ENCODE measurements at regions not wholly inside any gene's neighbourhood (a gene's known extent, or its start where the extent isn't known, plus 50 kb on each side); places are given as distances from the start of the nearest gene placed in this dataset.

DNA sequence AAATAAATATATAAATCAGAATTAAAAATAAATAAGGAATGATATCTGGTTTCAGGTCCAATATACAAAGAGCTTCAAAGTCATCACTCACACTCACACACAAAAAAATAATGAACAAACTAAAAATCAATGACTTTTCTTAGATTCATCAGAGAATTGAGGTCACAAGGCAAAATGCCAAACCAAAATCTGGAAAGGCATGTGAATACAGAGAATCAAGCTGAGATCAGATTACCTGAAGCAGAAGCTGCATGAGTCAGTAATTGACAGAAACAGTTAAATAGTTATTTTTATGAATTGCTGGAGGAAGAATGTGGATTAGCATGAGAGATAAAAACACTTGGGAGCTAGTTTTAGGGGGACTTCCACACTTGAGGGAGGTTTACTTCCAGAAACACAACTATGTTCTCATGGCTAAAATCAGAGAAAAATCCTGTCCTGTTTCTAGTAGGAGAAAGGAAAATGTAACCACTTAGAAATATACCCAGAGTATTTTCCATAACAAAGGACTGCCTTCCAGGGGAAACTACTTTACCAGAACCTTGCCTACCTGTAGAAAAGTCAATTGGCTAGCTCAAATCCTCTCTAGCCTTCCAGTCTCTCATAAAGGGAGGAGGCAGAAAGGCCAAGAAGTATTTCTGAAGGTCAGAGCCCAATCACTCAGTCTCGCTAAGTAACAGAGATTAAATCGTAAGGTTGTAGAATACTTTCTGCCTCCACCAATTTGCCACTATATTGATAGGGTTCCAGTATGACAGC lies 536.6 kb upstream of the NR5A2 start:
- TF ChIP-seq, protein P1, sequence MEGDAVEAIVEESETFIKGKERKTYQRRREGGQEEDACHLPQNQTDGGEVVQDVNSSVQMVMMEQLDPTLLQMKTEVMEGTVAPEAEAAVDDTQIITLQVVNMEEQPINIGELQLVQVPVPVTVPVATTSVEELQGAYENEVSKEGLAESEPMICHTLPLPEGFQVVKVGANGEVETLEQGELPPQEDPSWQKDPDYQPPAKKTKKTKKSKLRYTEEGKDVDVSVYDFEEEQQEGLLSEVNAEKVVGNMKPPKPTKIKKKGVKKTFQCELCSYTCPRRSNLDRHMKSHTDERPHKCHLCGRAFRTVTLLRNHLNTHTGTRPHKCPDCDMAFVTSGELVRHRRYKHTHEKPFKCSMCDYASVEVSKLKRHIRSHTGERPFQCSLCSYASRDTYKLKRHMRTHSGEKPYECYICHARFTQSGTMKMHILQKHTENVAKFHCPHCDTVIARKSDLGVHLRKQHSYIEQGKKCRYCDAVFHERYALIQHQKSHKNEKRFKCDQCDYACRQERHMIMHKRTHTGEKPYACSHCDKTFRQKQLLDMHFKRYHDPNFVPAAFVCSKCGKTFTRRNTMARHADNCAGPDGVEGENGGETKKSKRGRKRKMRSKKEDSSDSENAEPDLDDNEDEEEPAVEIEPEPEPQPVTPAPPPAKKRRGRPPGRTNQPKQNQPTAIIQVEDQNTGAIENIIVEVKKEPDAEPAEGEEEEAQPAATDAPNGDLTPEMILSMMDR (IDR thresholded peaks at IDR 0.05; ENCODE audit: insufficient read depth, low read depth, low read length): no peak
- TF ChIP-seq EZH2 (IDR thresholded peaks at IDR 0.05; ENCODE audit: insufficient read depth, low read length): no peak

All from astrocyte (in vitro differentiated cells and primary cell).